GM23338 (cell line): ENCODE measurements at regions not wholly inside any gene's neighbourhood (a gene's known extent, or its start where the extent isn't known, plus 50 kb on each side); places are given as distances from the start of the nearest gene placed in this dataset.

Experiments used
- ATAC-seq: fragments of 200-7000 bp; cut with Tn5 transposase; 3 replicates; pipeline ENCODE4 v1.9.1; 2020
- DNase-seq: peaks from one replicate; pipeline ENCODE4 v3.0.0-alpha.2; 2015; ENCODE audit warnings: low spot score
- H2AFZ ChIP-seq: fragments of 200-600 bp; sonication (generic); 2 replicates; pipeline ENCODE4 v1.8.0; 2016; ENCODE audit warnings: antibody characterized with exemption, mild to moderate bottlenecking, moderate library complexity
- H3F3A ChIP-seq: fragments of 200-600 bp; sonication (generic); replicated peaks from 2 replicates; pipeline ENCODE4 v1.8.0; 2017; ENCODE audit warnings: antibody characterized with exemption, mixed run types, low read depth
- H3K27ac ChIP-seq: fragments of 200-600 bp; sonication (generic); 2 replicates; pipeline ENCODE4 v1.6.1; 2016; ENCODE audit warnings: low read depth
- H3K27me3 ChIP-seq: fragments of 200-600 bp; sonication (generic); 2 replicates; pipeline ENCODE4 v1.8.0; 2016; ENCODE audit warnings: mild to moderate bottlenecking, mixed run types, moderate library complexity; ENCODE audit not compliant: insufficient read depth
- H3K36me3 ChIP-seq: fragments of 200-600 bp; sonication (generic); 2 replicates; pipeline ENCODE4 v1.8.0; 2016; ENCODE audit warnings: mild to moderate bottlenecking; ENCODE audit not compliant: insufficient read depth
- H3K4me1 ChIP-seq: fragments of 200-600 bp; sonication (generic); 2 replicates; pipeline ENCODE4 v1.8.0; 2016; ENCODE audit warnings: mild to moderate bottlenecking, moderate library complexity; ENCODE audit not compliant: insufficient read depth
- H3K4me2 ChIP-seq: fragments of 200-600 bp; sonication (generic); 2 replicates; pipeline ENCODE4 v1.7.1; 2017; ENCODE audit warnings: mixed run types
- H3K4me3 ChIP-seq: fragments of 200-600 bp; sonication (generic); 2 replicates; pipeline ENCODE4 v1.6.1; 2016; ENCODE audit warnings: mixed run types
- H3K79me2 ChIP-seq: fragments of 200-600 bp; sonication (generic); replicated peaks from 2 replicates; pipeline ENCODE4 v1.8.0; 2017; ENCODE audit warnings: mild to moderate bottlenecking; ENCODE audit not compliant: insufficient read depth
- H3K9me2 ChIP-seq: fragments of 200-600 bp; sonication (generic); 2 replicates; pipeline ENCODE4 v1.8.0; 2017; ENCODE audit not compliant: insufficient read depth
- H4K20me1 ChIP-seq: fragments of 200-600 bp; sonication (generic); replicated peaks from 2 replicates; pipeline ENCODE4 v1.8.0; 2017; ENCODE audit warnings: mild to moderate bottlenecking; ENCODE audit not compliant: insufficient read depth
- H3K27ac Mint-ChIP-seq: 2 replicates; pipeline ENCODE4 v1.8.0; 2020; ENCODE audit warnings: inconsistent platforms, mild to moderate bottlenecking, moderate library complexity, mixed read lengths
- H3K27me3 Mint-ChIP-seq: 3 replicates; pipeline ENCODE4 v1.8.0; 2022; ENCODE audit warnings: low read depth, mild to moderate bottlenecking, moderate library complexity, mixed read lengths, inconsistent platforms; ENCODE audit not compliant: insufficient read depth, poor library complexity
- H3K36me3 Mint-ChIP-seq: 3 replicates; pipeline ENCODE4 v1.8.0; 2021; ENCODE audit warnings: low read depth, mild to moderate bottlenecking, inconsistent platforms, moderate library complexity, mixed read lengths
- H3K4me1 Mint-ChIP-seq: 3 replicates; pipeline ENCODE4 v1.8.0; 2020; ENCODE audit warnings: mild to moderate bottlenecking, inconsistent platforms, mixed read lengths
- H3K4me3 Mint-ChIP-seq: 3 replicates; pipeline ENCODE4 v1.8.0; 2021; ENCODE audit warnings: moderate library complexity, mild to moderate bottlenecking, inconsistent platforms, mixed read lengths
- H3K9me3 Mint-ChIP-seq: 3 replicates; pipeline ENCODE4 v1.8.0; 2020; ENCODE audit warnings: moderate library complexity, mild to moderate bottlenecking, inconsistent platforms, mixed read lengths
- CREB1 ChIP-seq: fragments of 250-450 bp; sonication (Bioruptor Pico); IDR thresholded peaks from 2 replicates; pipeline ENCODE4 v1.5.0; 2020; ENCODE audit warnings: low read depth, mild to moderate bottlenecking, moderate library complexity
- EZH2 ChIP-seq: fragments of 200-600 bp; sonication (generic); IDR thresholded peaks from one replicate; pipeline ENCODE4 v1.8.0; 2017; ENCODE audit warnings: antibody characterized with exemption, mild to moderate bottlenecking, low read depth; ENCODE audit not compliant: unreplicated experiment
- EZH2phosphoT487 ChIP-seq: fragments of 200-600 bp; sonication (generic); IDR thresholded peaks from one replicate; pipeline ENCODE4 v1.8.1; 2018; ENCODE audit warnings: antibody characterized with exemption; ENCODE audit not compliant: unreplicated experiment
- JUNB ChIP-seq: IDR thresholded peaks from one replicate; pipeline ENCODE4 v1.6.1; 2016; ENCODE audit warnings: antibody characterized with exemption; ENCODE audit not compliant: unreplicated experiment
- NANOG ChIP-seq: IDR thresholded peaks from 2 replicates; pipeline ENCODE4 v1.6.1; 2016; ENCODE audit warnings: antibody characterized with exemption, borderline replicate concordance
- POLR2AphosphoS5 ChIP-seq: IDR thresholded peaks from 2 replicates; pipeline ENCODE4 v1.6.1; 2016; ENCODE audit warnings: antibody characterized with exemption, low read depth
- REST ChIP-seq: IDR thresholded peaks from one replicate; pipeline ENCODE4 v1.6.1; 2018; ENCODE audit warnings: antibody characterized with exemption; ENCODE audit not compliant: unreplicated experiment
- STAT1 ChIP-seq: IDR thresholded peaks from one replicate; pipeline ENCODE4 v1.6.1; 2016; ENCODE audit warnings: antibody characterized with exemption; ENCODE audit not compliant: unreplicated experiment
- ZNF114 ChIP-seq: fragments of 250-450 bp; sonication (Bioruptor Pico); IDR thresholded peaks from 2 replicates; pipeline ENCODE4 v1.5.0; 2020; ENCODE audit warnings: mild to moderate bottlenecking, moderate library complexity
- ZNF331 ChIP-seq: fragments of 250-450 bp; sonication (Bioruptor Pico); IDR thresholded peaks from 2 replicates; pipeline ENCODE4 v1.5.0; 2020; ENCODE audit warnings: low read depth, mild to moderate bottlenecking, moderate library complexity
- ZNF462 ChIP-seq: fragments of 250-450 bp; sonication (Bioruptor Pico); IDR thresholded peaks from 2 replicates; pipeline ENCODE4 v1.5.0; 2020; ENCODE audit warnings: mild to moderate bottlenecking, moderate library complexity
- TF ChIP-seq, protein P1 (sequence below), 2 experiments: fragments of 200-600 bp in 1 of 2; sonication (generic) in 1 of 2; conservative IDR thresholded peaks; 2 replicates each; pipeline versions ENCODE4 v1.5.1 to v1.6.1; 2016 to 2017; ENCODE audit warnings: antibody characterized with exemption in 2 of 2, low read depth in 2 of 2, mild to moderate bottlenecking in 2 of 2, moderate library complexity in 1 of 2
- TF ChIP-seq, protein P2 (sequence below): IDR thresholded peaks from 2 replicates; pipeline ENCODE4 v1.6.1; 2016; ENCODE audit warnings: antibody characterized with exemption

GRCh38 chr2:114203679-114204078, 238.8 kb upstream of the DPP10 start:
- H3K4me3 ChIP-seq, result no peak overlapping the region
- ATAC-seq (no peak), DNase-seq (no peak)
- H4K20me1 ChIP-seq, result no peaks in the 10 kb centered on the region
- H2AFZ ChIP-seq, result no peak overlapping the region
- no peaks in the 10 kb centered on the region for H3K4me1 Mint-ChIP-seq
- H3K9me2 ChIP-seq, result no peaks in the 10 kb centered on the region
- no peaks in the 10 kb centered on the region for H3K27me3 ChIP-seq
- H3K27ac Mint-ChIP-seq, result no peak overlapping the region
- no peak overlapping the region for H3K4me3 Mint-ChIP-seq
- H3K36me3 ChIP-seq, result no peaks in the 10 kb centered on the region
- no peaks in the 10 kb centered on the region for H3K4me1 ChIP-seq
- no peak for TF ChIP-seq ZNF462 (CRISPR knock-in tag)
- TF ChIP-seq JUNB, result no peak
- no peak for TF ChIP-seq ZNF331
- TF ChIP-seq ZNF114 (CRISPR knock-in tag), result no peak
- TF ChIP-seq, protein P1, sequence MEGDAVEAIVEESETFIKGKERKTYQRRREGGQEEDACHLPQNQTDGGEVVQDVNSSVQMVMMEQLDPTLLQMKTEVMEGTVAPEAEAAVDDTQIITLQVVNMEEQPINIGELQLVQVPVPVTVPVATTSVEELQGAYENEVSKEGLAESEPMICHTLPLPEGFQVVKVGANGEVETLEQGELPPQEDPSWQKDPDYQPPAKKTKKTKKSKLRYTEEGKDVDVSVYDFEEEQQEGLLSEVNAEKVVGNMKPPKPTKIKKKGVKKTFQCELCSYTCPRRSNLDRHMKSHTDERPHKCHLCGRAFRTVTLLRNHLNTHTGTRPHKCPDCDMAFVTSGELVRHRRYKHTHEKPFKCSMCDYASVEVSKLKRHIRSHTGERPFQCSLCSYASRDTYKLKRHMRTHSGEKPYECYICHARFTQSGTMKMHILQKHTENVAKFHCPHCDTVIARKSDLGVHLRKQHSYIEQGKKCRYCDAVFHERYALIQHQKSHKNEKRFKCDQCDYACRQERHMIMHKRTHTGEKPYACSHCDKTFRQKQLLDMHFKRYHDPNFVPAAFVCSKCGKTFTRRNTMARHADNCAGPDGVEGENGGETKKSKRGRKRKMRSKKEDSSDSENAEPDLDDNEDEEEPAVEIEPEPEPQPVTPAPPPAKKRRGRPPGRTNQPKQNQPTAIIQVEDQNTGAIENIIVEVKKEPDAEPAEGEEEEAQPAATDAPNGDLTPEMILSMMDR (conservative IDR thresholded peaks at IDR 0.05; ENCODE audit: low read depth in 2 of 2), result no peak
- TF ChIP-seq, protein P2, sequence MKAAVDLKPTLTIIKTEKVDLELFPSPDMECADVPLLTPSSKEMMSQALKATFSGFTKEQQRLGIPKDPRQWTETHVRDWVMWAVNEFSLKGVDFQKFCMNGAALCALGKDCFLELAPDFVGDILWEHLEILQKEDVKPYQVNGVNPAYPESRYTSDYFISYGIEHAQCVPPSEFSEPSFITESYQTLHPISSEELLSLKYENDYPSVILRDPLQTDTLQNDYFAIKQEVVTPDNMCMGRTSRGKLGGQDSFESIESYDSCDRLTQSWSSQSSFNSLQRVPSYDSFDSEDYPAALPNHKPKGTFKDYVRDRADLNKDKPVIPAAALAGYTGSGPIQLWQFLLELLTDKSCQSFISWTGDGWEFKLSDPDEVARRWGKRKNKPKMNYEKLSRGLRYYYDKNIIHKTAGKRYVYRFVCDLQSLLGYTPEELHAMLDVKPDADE, result no peak
- no peak for TF ChIP-seq POLR2AphosphoS5
- TF ChIP-seq NANOG, result no peak
- TF ChIP-seq EZH2phosphoT487, result no peak
- no peak for TF ChIP-seq CREB1
- TF ChIP-seq STAT1, result no peak
- TF ChIP-seq EZH2, result no peak
- no peak for TF ChIP-seq REST
- H3K27ac ChIP-seq, result no peak overlapping the region
- no peaks in the 10 kb centered on the region for H3K27me3 Mint-ChIP-seq
- H3K79me2 ChIP-seq, result no peaks in the 10 kb centered on the region
- no peaks in the 10 kb centered on the region for H3F3A ChIP-seq
- peaks cover 8% of the 10 kb centered on the region; the same call in 2 of the 3 replicates for H3K36me3 Mint-ChIP-seq
- peaks cover 64% of the 10 kb centered on the region for H3K9me3 Mint-ChIP-seq
- H3K4me2 ChIP-seq, result no peak overlapping the region
